Stimulated activated naive B cell treated with anti-CD40 and anti-IgM and Interleukin-4, amounts not matched to agents 10 μg/mL and 1 μg/mL and 100 μg/mL, for 72 hours (primary cell): ENCODE measurements at regions not wholly inside any gene's neighbourhood (a gene's known extent, or its start where the extent isn't known, plus 50 kb on each side); places are given as distances from the start of the nearest gene placed in this dataset.
"Not testable (repeated sequence)": the region's sequence is repeated elsewhere in the genome, so short reads cannot be mapped to it uniquely, and the experiment has no call there.

ENCODE experiments used
- ATAC-seq, 2 donors: fragments of 150-1000 bp; cut with Tn5 transposase; replicated peaks; 2 replicates each; pipeline ENCODE4 v1.10.0; 2021; ENCODE audit warnings: moderate library complexity in 1 of 2
- DNase-seq: peaks from one replicate; pipeline ENCODE4 v3.0.0; 2021
- H3K27ac Mint-ChIP-seq: one replicate; pipeline ENCODE4 v1.8.0; 2022; ENCODE audit warnings: mild to moderate bottlenecking, mixed read lengths
- H3K27me3 Mint-ChIP-seq, 2 donors: one replicate each; pipeline ENCODE4 v1.8.0; 2022; ENCODE audit warnings: mixed read lengths in 2 of 2
- H3K36me3 Mint-ChIP-seq, 2 donors: one replicate each; pipeline ENCODE4 v1.8.0; 2022; ENCODE audit warnings: mixed read lengths in 2 of 2, mild to moderate bottlenecking in 1 of 2
- H3K4me1 Mint-ChIP-seq, 2 donors: one replicate each; pipeline ENCODE4 v1.8.0; 2022; ENCODE audit warnings: mixed read lengths in 2 of 2, mild to moderate bottlenecking in 1 of 2
- H3K4me3 Mint-ChIP-seq, 2 donors: one replicate each; pipeline ENCODE4 v1.8.0; 2022; ENCODE audit warnings: mild to moderate bottlenecking in 2 of 2, mixed read lengths in 2 of 2, moderate library complexity in 1 of 2
- H3K9me3 Mint-ChIP-seq, 2 donors: one replicate each; pipeline ENCODE4 v1.8.0; 2022; ENCODE audit warnings: mixed read lengths in 2 of 2, mild to moderate bottlenecking in 1 of 2

DNA sequence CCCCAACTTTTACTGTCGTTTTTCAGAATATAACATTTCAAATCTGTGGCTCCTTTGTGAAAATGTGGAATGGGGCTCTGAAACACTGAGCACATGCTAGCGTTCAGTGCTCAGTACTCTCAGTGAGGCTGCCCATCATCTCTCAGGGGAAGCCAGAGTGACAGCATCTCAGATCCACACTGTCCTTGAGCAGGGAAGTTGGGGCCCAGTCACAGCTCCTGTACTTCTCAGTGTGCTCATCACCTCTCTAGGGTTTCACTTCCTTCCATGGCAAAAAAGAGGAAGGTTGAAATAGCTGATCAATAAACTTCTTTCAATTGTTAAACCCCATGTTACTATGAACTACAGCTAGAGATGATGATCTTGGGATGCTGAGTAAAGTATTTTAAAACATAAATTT is 565.9 kb upstream of the SPRY2 start:
- H3K27ac Mint-ChIP-seq: no peak overlapping the region
- no peak overlapping the region for H3K4me3 Mint-ChIP-seq
- ATAC-seq (peak; percentile 84 to 89), DNase-seq (no peak)
- no peaks in the 10 kb centered on the region for H3K4me1 Mint-ChIP-seq
- no peaks in the 10 kb centered on the region for H3K27me3 Mint-ChIP-seq
- H3K9me3 Mint-ChIP-seq: peaks cover 2 to 8% of the 10 kb centered on the region in 2 donors
- no peaks in the 10 kb centered on the region for H3K36me3 Mint-ChIP-seq

GRCh38 chr13:80904386-80904785 is 563.5 kb upstream of the SPRY2 start:
- H3K9me3 Mint-ChIP-seq: peaks cover 0 to 4% of the 10 kb centered on the region in 2 donors
- no peak overlapping the region for H3K4me3 Mint-ChIP-seq
- no peaks in the 10 kb centered on the region for H3K27me3 Mint-ChIP-seq
- no peaks in the 10 kb centered on the region for H3K4me1 Mint-ChIP-seq
- H3K36me3 Mint-ChIP-seq: no peaks in the 10 kb centered on the region
- no peak for ATAC-seq
- DNase-seq: no peak
- no peak overlapping the region for H3K27ac Mint-ChIP-seq

- no peak overlapping the region for H3K27ac Mint-ChIP-seq
- H3K4me1 Mint-ChIP-seq: no peaks in the 10 kb centered on the region
- ATAC-seq: no peak
- no peak overlapping the region for H3K4me3 Mint-ChIP-seq
- peaks cover 0 to 1% of the 10 kb centered on the region in 2 donors for H3K9me3 Mint-ChIP-seq
- no peak for DNase-seq
- no peaks in the 10 kb centered on the region for H3K36me3 Mint-ChIP-seq
- H3K27me3 Mint-ChIP-seq: no peaks in the 10 kb centered on the region
Observed at GRCh38 chr13:80903911-80904310, 563.0 kb upstream of the SPRY2 start.

DNA sequence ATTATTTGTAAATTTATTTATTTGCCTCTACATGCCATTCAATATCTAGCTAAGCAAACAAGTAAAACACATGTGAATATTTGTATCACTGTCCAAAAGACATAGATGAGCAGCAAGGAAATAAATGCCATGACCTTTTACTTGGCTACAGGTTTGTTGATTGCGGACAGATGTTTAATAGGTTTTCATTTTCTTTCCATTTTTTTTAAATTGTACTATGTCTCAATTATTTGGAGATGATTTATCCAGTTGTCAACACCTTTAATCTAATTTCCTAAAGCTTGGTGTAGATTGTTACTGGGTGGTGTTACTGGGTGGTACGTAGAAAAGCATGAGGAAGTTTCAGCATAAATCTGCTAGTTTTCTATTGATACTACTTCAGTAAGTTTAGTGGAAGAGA is 560.6 kb upstream of the SPRY2 start:
- no peaks in the 10 kb centered on the region for H3K36me3 Mint-ChIP-seq
- H3K27ac Mint-ChIP-seq: no peak overlapping the region
- no peaks in the 10 kb centered on the region for H3K9me3 Mint-ChIP-seq
- H3K4me3 Mint-ChIP-seq: no peak overlapping the region
- H3K4me1 Mint-ChIP-seq: peaks cover 0 to 3% of the 10 kb centered on the region in 2 donors
- no peaks in the 10 kb centered on the region for H3K27me3 Mint-ChIP-seq
- DNase-seq: no peak
- no peak for ATAC-seq

- DNase-seq (no peak), ATAC-seq (no peak)
- H3K4me1 Mint-ChIP-seq: peaks cover 0 to 3% of the 10 kb centered on the region in 2 donors
- no peaks in the 10 kb centered on the region for H3K27me3 Mint-ChIP-seq
- no peak overlapping the region for H3K27ac Mint-ChIP-seq
- H3K9me3 Mint-ChIP-seq: no peaks in the 10 kb centered on the region
- no peak overlapping the region for H3K4me3 Mint-ChIP-seq
- no peaks in the 10 kb centered on the region for H3K36me3 Mint-ChIP-seq
Observed at GRCh38 chr13:80901111-80901510, 560.2 kb upstream of the SPRY2 start.

DNA sequence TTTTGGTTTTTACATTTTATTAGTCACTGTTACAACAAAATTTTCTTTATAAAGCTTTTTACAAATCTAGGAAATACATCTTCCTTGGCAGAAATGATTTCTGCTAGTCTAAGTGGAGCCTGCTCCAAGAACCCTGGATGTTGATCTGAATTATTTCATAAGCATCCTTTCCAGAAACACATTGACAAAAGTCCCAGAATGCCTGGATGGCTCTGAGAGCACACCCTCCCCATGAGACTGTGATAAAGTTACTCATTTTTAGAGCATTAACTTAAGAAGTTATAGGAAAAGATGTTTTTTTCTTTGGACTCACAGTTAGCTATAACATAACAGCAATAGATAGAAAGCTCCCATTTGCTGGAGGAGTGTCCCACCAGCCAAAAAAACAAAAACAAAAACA is 559.6 kb upstream of the SPRY2 start:
- no peak for ATAC-seq
- Mint-ChIP-seq H3K9me3 (no peaks in the 10 kb centered on the region), H3K4me3 (no peak overlapping the region), H3K27me3 (no peaks in the 10 kb centered on the region), H3K4me1 (peaks cover 0 to 3% of the 10 kb centered on the region in 2 donors), H3K27ac (no peak overlapping the region), H3K36me3 (no peaks in the 10 kb centered on the region)
- DNase-seq: no peak

DNA sequence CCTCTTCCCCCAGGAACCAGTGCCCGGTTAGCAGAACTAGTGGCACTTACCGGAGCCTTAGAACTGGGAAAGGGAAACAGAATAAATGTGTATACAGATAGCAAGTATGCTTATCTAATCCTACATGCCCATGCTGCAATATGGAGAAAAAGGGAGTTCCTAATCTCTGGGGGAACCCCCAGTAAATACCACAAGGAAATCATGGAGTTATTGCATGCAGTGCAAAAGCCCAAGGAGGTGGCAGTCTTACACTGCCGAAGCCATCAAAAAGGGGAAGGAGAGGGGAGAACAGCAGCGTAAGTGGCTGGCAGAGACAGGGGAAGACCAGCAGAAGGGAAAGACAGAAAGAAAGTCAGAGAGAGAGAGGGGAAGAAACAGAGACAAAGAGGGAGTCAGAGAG is 556.7 kb upstream of the SPRY2 start:
- not testable (repeated sequence) for ATAC-seq, H3K9me3 Mint-ChIP-seq, H3K36me3 Mint-ChIP-seq, H3K27me3 Mint-ChIP-seq, H3K27ac Mint-ChIP-seq, H3K4me3 Mint-ChIP-seq, DNase-seq, H3K4me1 Mint-ChIP-seq

GRCh38 chr13:80894917-80895316 is 554.0 kb upstream of the SPRY2 start:
- Mint-ChIP-seq H3K4me1 (peaks cover 0 to 3% of the 10 kb centered on the region in 2 donors), H3K27ac (no peak overlapping the region), H3K36me3 (no peaks in the 10 kb centered on the region), H3K9me3 (no peaks in the 10 kb centered on the region), H3K27me3 (no peaks in the 10 kb centered on the region), H3K4me3 (no peak overlapping the region)
- ATAC-seq (no peak), DNase-seq (no peak)

GRCh38 chr13:80889829-80890228 is 548.9 kb upstream of the SPRY2 start:
- no peaks in the 10 kb centered on the region for H3K9me3 Mint-ChIP-seq
- H3K4me3 Mint-ChIP-seq: no peak overlapping the region
- ATAC-seq: no peak
- H3K36me3 Mint-ChIP-seq: no peaks in the 10 kb centered on the region
- H3K27ac Mint-ChIP-seq: no peak overlapping the region
- H3K4me1 Mint-ChIP-seq: no peaks in the 10 kb centered on the region
- H3K27me3 Mint-ChIP-seq: no peaks in the 10 kb centered on the region
- no peak for DNase-seq

- Mint-ChIP-seq H3K27me3 (no peaks in the 10 kb centered on the region), H3K36me3 (no peaks in the 10 kb centered on the region), H3K27ac (no peak overlapping the region), H3K4me1 (no peaks in the 10 kb centered on the region), H3K4me3 (no peak overlapping the region), H3K9me3 (no peaks in the 10 kb centered on the region)
- DNase-seq (no peak), ATAC-seq (no peak)
Observed at GRCh38 chr13:80888390-80888789, 547.5 kb upstream of the SPRY2 start.

DNA sequence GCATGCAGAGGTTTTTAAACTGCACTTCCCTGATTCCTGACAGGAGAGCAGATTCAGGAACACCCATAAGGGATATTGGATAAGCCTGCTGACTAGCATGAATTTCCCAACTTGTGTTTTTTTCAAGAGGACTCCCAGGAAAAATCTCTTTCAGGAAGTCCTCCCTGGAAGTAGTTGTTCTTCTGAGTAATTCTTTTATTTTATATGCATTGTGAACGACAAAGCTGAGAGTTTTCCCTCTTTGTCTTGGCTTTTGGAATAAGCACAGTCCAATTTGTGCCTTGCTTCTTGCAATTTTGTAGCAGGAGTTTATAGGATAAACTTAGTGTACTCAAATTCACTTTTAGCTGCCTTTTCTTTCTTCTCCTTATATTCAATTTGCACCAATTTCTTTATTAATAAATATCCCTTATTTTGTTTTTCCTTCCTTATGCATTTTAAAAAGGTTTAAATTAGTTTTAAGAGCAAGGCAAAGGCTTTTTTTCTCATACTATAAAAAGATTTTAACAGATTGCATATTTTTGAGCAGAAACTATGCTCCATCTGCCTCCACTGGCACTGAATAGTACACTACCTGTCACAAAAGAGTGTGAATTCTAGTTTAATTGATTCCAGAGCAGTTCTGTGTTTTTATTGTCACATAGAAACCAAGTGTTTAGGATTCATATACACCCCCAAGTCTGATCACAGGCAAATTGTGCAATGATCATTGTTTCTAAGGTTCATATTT is 543.3 kb upstream of the SPRY2 start:
- Mint-ChIP-seq H3K9me3 (no peaks in the 10 kb centered on the region), H3K27ac (no peak overlapping the region), H3K4me1 (no peaks in the 10 kb centered on the region), H3K27me3 (no peaks in the 10 kb centered on the region), H3K36me3 (no peaks in the 10 kb centered on the region), H3K4me3 (no peak overlapping the region)
- DNase-seq (no peak), ATAC-seq (no peak)

GRCh38 chr13:80883545-80883944 is 542.6 kb upstream of the SPRY2 start:
- Mint-ChIP-seq H3K27ac (no peak overlapping the region), H3K27me3 (no peaks in the 10 kb centered on the region), H3K36me3 (no peaks in the 10 kb centered on the region), H3K9me3 (no peaks in the 10 kb centered on the region), H3K4me3 (no peak overlapping the region), H3K4me1 (no peaks in the 10 kb centered on the region)
- DNase-seq (no peak), ATAC-seq (no peak)

GRCh38 chr13:80881942-80882445 is 541.1 kb upstream of the SPRY2 start:
- Mint-ChIP-seq H3K4me1 (no peaks in the 10 kb centered on the region), H3K4me3 (no peak overlapping the region), H3K36me3 (no peaks in the 10 kb centered on the region), H3K9me3 (no peaks in the 10 kb centered on the region), H3K27ac (no peak overlapping the region), H3K27me3 (no peaks in the 10 kb centered on the region)
- DNase-seq (no peak), ATAC-seq (no peak)

DNA sequence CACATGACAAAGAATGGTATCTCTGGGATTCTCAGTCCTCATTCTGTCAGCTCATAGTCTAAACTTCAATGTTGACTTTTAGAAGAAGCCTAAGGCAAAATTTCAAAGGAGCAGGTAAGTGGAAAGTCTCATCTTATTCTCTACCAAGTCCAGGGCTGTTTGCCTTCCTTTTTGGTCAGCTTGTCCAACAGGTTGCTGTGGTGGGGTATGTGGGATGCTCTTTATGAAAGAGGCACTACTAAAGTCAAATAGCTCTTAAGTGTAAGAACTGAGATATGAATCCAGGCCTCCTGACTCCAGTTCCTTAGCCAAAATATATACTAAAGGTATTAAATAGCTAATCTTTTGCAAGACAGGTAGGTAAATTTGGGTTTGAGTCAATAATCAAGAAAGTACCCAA is 540.6 kb upstream of the SPRY2 start:
- DNase-seq (no peak), ATAC-seq (no peak)
- Mint-ChIP-seq H3K4me1 (no peaks in the 10 kb centered on the region), H3K4me3 (no peak overlapping the region), H3K9me3 (no peaks in the 10 kb centered on the region), H3K27ac (no peak overlapping the region), H3K36me3 (no peaks in the 10 kb centered on the region), H3K27me3 (no peaks in the 10 kb centered on the region)

DNA sequence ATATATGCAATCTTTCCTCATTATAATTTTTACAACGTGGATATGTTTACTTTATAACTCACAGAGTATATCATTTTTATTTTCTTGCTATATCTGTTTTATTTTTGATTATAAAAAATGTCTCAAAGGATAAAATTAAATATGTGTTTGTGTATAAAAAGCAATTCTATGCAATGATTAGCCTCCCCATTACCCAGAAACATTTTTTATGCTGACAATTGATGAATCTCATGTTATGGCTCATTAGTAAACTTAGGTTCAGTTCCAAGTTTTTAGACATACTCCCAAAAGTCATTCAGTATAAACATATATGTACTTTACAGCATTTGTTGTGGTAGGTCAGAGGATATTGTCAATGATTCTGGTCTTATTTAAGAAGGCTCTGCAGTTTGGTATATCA is 540.1 kb upstream of the SPRY2 start:
- ATAC-seq: no peak
- no peak overlapping the region for H3K27ac Mint-ChIP-seq
- no peak overlapping the region for H3K4me3 Mint-ChIP-seq
- H3K36me3 Mint-ChIP-seq: no peaks in the 10 kb centered on the region
- no peaks in the 10 kb centered on the region for H3K27me3 Mint-ChIP-seq
- DNase-seq: no peak
- no peaks in the 10 kb centered on the region for H3K4me1 Mint-ChIP-seq
- no peaks in the 10 kb centered on the region for H3K9me3 Mint-ChIP-seq

GRCh38 chr13:80877944-80878241 is 537.0 kb upstream of the SPRY2 start:
- H3K36me3 Mint-ChIP-seq: no peaks in the 10 kb centered on the region
- H3K4me1 Mint-ChIP-seq: no peaks in the 10 kb centered on the region
- H3K9me3 Mint-ChIP-seq: no peaks in the 10 kb centered on the region
- ATAC-seq (no peak), DNase-seq (no peak)
- H3K27me3 Mint-ChIP-seq: no peaks in the 10 kb centered on the region
- no peak overlapping the region for H3K27ac Mint-ChIP-seq
- no peak overlapping the region for H3K4me3 Mint-ChIP-seq
